Fibroblast of villous mesenchyme (primary cell): ENCODE measurements at regions not wholly inside any gene's neighbourhood (a gene's known extent, or its start where the extent isn't known, plus 50 kb on each side); places are given as distances from the start of the nearest gene placed in this dataset.

Source experiments
- DNase-seq: peaks from one replicate; pipeline ENCODE4 v3.0.0-alpha.2; 2010; ENCODE audit warnings: low read depth
- H3K4me3 ChIP-seq: 2 replicates; pipeline ENCODE4 v1.5.1; 2011; ENCODE audit warnings: low read depth, mild to moderate bottlenecking, low read length
- TF ChIP-seq, protein P1 (sequence below): IDR thresholded peaks from 2 replicates; pipeline ENCODE4 v1.5.1; 2012; ENCODE audit warnings: low read depth, mild to moderate bottlenecking, low read length; ENCODE audit not compliant: insufficient read depth

DNA sequence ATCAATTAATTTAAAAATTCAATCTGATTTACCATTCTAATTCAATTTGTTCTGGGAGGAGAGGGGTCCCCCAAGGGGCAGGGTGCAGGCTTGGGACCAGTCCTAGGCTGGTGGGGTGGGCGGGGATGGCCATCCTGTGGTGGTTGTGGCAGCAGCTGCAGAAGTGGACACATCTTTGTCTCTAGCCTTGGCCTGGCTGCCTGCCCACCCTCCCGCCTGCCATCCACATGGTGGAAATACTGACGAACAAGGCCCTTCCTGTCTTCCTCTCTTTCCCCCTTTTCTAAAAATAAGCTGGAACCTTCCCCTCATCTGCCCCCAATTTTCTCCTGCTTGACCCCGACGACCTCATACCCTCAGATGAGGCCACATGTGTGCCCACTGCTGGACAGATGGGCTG is 130.9 kb downstream of the FOXD2 start:
- no peak overlapping the region for H3K4me3 ChIP-seq
- DNase-seq = no peak
- TF ChIP-seq, protein P1, sequence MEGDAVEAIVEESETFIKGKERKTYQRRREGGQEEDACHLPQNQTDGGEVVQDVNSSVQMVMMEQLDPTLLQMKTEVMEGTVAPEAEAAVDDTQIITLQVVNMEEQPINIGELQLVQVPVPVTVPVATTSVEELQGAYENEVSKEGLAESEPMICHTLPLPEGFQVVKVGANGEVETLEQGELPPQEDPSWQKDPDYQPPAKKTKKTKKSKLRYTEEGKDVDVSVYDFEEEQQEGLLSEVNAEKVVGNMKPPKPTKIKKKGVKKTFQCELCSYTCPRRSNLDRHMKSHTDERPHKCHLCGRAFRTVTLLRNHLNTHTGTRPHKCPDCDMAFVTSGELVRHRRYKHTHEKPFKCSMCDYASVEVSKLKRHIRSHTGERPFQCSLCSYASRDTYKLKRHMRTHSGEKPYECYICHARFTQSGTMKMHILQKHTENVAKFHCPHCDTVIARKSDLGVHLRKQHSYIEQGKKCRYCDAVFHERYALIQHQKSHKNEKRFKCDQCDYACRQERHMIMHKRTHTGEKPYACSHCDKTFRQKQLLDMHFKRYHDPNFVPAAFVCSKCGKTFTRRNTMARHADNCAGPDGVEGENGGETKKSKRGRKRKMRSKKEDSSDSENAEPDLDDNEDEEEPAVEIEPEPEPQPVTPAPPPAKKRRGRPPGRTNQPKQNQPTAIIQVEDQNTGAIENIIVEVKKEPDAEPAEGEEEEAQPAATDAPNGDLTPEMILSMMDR = no peak

DNA sequence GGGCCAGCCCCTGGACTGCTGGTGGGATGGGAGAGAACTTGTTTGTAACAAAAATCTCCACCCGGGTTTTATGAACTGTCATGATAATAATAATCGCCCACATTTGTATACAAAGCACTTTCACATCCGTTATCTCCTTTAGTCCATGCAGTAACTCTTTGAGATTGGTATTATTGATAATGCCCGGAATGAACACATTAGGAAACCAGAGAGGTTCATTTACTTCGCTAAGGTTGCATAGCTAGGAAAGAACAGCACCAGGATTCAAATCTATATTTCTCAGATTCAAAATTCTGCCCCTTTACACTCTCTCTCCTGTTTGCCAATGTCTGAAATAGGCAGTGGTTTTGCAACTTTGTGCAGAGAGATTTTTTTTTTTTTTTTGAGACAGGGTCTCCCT is 131.4 kb downstream of the FOXD2 start:
- DNase-seq = no peak
- TF ChIP-seq, protein P1 = no peak
- H3K4me3 ChIP-seq = no peak overlapping the region

DNA sequence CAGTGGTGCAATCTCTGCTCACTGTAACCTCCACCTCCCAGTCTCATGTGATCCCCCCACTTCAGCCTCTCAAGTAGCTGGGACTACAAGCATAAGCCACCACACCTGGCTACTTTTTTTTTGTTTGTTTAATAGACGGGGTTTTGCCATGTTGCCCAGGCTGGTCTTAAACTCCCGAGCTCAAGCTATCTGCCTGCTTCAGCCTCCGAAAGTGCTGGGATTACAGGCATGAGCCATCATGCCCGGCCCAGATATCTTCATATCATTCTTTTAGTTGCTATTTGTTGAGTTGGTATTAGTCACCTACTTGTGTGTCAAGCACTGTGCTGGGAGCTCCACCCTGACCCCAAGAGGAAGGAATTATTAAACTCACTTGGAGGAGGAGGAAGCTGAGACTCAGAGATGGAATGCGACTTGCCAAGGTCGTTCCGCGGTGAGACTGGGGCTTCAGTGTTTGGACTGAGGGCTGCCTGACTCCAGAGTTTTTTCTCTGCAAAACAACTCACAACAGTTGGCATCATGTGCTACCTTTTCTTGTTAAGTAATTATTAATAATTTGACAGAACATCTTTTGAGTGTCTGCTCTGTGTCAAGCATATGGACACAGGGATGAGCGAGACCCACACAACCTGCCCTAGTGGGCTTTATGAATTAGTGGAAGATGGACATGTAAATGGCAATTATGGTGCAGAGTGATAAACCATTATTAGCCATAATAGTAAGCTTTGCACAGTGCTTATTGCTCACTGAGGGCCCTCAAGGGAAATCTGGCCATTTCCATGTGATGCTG is 132.0 kb downstream of the FOXD2 start:
- no peak overlapping the region for H3K4me3 ChIP-seq
- TF ChIP-seq, protein P1 = peak; percentile 58
- DNase-seq = peak; percentile 75

GRCh38 chr1:47571161-47571560 is 133.3 kb downstream of the FOXD2 start:
- no peak overlapping the region for H3K4me3 ChIP-seq
- TF ChIP-seq, protein P1 = no peak
- no peak for DNase-seq

DNA sequence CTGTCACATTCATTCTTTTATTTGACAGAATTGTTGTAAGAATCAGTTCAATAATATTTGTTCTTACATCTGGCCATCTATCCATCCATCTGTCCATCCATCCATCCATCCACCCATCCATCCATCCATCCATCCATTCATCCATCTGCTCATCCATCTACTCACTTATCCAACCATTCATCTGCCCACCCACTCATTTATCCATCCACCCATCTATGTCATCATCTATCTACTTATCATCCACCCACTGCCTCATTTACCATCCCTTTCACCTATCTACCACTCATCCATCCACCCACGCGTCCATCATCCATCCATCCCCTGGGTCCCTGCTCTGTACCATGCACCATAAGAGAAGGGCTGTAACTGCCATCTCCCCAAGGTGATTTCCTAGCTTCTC is 134.1 kb downstream of the FOXD2 start:
- TF ChIP-seq, protein P1 = no peak
- no peak for DNase-seq
- H3K4me3 ChIP-seq = no peak overlapping the region

DNA sequence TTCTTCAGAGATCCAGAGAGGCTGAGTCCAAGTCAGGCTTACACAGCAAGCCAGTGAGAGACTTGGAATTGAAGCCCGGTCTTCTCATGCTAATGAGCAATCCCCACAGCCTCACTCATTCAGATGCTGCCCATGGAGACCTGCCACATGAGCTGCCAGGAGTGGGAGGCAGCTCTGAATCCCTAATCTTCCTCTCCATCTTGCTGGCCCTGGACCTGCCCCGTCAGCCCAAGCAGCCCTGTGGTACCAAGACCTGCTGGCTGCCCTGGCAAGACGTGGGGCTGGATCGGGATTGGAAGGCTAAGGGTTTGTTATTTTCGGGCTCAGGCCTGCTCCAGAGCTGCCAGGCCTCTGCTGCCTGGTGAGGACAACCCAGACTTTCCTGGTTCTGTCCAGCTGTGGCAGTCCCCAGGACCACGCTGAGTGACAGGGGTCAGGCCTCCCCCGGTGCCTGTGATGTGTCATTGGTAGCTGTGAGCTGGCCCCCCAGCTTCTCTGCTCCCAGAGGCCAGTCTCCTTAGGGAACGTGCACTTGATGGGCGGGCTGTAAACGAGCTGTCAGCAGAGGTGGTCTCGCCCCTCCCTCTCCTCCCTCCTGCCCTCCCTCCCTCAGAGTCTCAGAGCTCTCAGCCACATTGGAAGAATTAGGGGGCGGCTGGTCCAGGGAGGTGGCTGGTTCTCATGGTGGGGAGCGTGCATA is 135.0 kb downstream of the FOXD2 start:
- no peak overlapping the region for H3K4me3 ChIP-seq
- TF ChIP-seq, protein P1 = no peak
- no peak for DNase-seq
